Erythroblast (primary cell): ENCODE measurements at regions not wholly inside any gene's neighbourhood (a gene's known extent, or its start where the extent isn't known, plus 50 kb on each side); places are given as distances from the start of the nearest gene placed in this dataset.

ENCODE experiments used
- DNase-seq, 2 experiments: peaks; one replicate each; lab custom pipeline; 2025; lab: John Stamatoyannopoulos, UW
- GATA1 ChIP-seq: IDR thresholded peaks from 2 replicates; pipeline ENCODE4 v1.6.1; 2011; ENCODE audit warnings: low read depth, mild to moderate bottlenecking, control low read depth, low read length, moderate library complexity
- POLR2A ChIP-seq: IDR thresholded peaks from 2 replicates; pipeline ENCODE4 v1.6.1; 2011; ENCODE audit warnings: mild to moderate bottlenecking, low read length

DNA sequence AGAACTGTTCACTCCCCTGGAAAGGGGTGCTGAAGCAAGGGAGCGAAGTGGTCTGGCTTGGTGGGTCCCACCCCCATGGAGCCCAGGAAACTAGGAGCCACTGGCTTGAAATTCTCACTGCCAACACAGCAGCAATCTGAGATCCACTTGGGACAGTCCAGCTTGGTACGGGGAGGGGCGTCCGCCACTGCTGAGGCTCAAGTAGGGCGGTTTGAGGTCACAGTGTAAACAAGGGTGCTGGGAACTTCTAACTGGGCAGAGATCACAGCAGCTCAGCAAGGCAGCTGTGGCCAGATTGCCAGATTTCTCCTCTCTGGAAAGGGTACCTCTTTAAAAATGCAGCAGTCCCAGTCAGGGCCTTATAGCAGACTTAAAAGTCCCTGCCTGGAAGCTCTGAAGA is 53.9 kb upstream of the GALNTL6 start:
- DNase-seq = no peak
- TF ChIP-seq GATA1 (no peak), POLR2A (no peak)

DNA sequence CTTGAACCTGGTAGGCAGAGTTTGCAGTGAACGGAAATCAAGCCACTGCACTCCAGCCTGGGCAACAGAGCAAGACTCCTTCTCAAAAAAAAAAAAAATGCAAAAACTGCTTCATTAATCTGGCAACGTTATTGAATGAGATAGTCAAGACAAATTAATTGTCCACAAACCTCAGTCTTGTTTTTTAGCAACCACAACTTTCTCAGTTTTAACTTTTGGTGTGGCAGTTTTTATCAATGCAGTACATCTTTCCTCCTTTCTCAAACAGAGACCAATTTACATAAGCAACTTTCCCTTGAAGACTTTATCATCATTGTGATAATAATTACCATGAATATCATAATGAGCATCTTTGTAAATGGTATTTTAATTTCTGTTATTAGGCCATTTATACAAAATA is 61.7 kb upstream of the GALNTL6 start:
- no peak for TF ChIP-seq GATA1
- TF ChIP-seq POLR2A = no peak
- DNase-seq = no peak

DNA sequence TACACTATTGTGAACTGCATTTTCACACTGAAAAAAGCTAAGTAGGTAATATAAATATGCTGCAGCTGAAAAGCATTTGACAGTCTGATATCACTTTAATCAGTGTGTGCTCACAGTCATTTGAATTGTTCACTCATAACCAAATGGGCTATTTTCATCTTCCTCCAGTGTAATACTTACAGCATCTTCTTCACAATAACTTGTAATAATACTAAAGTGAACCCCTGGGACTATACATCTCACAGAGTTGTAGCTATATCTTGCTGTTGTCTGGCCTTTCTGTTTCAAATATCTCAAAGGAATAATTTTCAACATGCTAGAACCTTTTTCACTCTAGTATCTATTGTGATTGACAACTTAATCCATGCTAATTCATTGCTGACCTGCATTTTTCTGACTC is 66.8 kb upstream of the GALNTL6 start:
- DNase-seq = no peak
- TF ChIP-seq POLR2A (no peak), GATA1 (no peak)

DNA sequence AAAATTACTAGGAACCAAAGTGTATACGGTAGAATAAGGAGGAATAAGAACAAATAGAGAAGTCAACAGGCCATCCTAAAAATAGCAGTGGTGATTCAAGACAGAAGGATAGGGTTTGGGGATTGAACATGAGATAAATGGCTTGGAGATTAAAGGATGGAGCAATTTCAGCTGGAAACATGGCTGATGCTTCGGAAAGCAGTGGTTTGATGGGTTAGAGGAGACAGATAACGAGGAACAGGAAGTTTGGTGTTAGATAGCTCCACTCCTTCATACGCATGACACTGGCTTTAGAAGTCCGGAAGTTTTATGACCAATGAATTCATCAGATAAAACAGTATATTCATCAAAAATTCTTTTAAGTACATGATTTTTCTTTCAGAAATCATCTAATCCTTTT is 70.8 kb upstream of the GALNTL6 start:
- TF ChIP-seq GATA1 (no peak), POLR2A (no peak)
- DNase-seq = no peak

DNA sequence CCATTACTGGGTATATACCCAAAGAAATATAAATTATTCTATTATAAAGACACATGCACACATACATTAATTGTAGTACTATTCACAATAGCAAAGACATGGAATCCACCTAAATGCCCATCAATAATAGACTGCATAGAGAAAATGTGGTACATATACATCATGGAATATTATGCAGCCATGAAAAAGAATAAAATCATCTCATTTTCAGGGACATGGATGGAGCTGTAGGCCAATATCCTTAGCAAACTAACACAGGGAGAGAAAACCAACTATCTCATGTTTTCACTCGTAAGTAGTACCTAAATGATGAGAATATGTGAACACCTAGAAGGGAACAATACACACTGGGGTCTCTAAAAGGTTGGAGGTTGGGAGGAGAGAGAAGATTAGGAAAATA is 86.0 kb upstream of the GALNTL6 start:
- no peak for DNase-seq
- TF ChIP-seq POLR2A (no peak), GATA1 (no peak)

DNA sequence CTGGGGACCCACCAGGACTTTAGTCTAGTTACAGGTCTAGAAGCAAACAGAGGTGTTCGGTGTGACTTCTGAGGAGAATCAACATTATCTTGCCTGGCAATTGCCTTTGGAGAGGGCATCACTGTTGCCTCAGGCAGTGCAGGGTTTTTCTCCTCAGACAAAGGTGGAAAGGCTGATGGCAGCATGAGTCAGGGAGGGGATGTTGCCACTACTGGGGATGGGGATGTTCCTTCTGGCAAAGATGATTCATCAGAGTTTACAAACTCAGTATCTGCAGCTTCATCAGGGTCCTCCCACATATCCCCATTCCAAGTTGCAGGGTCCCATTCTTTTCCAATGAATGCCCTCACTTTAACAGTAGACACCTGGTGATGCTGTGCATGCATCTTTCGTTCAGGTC is 91.3 kb upstream of the GALNTL6 start:
- TF ChIP-seq GATA1 (no peak), POLR2A (no peak)
- no peak for DNase-seq

DNA sequence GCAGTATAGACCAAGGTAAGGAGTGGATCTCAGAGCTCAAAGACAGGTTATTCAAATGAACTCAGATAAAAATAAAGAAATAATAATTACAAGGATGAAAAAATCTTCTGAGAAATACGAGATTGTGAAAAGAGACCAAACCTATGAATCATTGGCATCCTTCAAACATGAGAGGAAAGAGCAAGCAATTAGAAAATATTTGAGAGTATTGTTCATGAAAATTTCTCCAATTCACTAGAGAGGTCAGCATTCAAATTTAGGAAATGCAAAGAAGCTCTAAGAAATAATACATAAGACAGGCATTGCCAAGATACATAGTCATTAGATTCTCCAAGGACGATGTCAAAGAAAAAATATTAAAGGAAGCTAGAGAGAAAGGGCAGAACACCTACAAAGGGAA is 93.5 kb upstream of the GALNTL6 start:
- DNase-seq = no peak
- no peak for TF ChIP-seq GATA1

DNA sequence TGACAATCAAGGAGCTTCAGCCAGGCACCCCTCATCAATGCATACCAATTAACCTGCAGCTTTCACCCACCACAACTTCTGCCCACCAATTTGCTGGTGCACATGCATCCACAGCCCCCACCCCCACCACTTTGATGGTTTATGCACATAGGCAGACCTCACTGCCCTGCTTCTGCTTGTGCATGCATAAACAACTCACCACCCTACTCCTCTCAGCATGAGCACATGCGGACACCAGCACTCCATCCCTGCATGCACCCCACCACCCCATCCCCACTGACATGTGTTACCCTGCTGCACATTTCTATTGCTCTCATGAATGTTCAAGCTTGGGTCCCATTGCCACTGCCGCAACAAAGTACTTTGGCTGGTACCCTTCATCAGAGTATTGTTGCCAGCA is 94.5 kb upstream of the GALNTL6 start:
- TF ChIP-seq GATA1 (no peak), POLR2A (no peak)
- no peak for DNase-seq

DNA sequence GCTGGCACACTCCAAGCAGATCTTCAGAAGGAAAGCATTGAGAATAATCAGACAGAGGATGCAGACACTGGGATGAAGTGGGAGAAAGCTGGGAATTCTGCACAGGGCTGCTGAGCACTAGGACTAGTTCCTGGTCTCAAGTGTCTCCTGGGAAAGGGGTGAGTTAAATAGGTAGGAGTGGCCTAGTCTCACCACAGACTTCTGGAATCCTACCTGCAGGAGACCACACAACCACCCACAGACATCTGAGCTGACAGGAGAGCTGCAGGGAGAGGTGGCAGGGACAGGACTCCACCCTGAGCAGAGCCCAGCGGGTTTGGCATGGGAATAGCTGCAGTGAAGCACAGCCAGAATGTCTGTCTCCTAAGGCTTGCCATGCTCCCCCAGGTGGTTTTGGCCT is 95.1 kb upstream of the GALNTL6 start:
- TF ChIP-seq GATA1 (no peak), POLR2A (no peak)
- DNase-seq = no peak

DNA sequence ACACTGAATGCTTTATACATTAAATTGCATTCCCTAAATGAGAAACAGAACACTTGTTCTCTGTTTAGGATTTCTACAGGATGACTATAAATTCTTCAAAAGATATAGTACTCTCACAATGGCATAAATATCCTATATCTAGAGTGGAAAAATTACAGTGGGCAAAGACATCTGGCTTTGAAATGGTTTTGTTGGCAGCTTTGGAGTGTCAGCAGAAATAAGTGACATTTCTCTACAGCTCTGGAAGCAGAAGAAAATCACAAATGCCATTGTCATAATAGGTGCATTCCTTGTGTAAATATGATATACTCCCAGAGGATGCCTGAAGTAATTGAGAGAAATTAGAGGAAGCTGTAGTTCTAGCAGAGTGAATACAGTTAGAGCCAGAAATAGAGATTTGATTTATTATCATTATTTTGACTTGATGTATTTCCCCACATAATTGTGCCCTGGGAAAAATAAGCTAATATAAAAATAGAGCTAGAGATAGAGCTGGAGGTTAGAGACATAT is 95.9 kb upstream of the GALNTL6 start:
- DNase-seq = no peak
- TF ChIP-seq GATA1 = no peak
- TF ChIP-seq POLR2A = no peak

DNA sequence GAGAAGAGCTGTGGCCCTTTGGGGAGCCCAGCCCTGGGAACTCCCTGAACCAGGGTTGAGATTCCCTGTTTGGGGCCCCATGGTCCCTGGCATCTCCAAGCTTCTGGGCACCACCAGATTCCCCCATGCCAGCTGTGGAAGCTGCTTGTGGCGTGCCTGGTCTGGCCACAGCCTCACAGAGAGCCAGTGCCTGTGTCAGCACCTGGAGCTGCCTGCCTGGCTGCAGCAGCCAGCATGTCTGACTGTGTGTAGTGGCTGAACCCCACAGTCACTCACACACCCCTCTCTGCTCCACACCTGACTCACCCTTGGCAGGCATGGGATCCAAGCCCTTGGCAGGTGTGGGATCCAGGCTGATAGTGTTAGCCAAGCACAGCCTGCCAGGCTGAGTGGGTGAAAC is 97.2 kb upstream of the GALNTL6 start:
- no peak for TF ChIP-seq POLR2A
- no peak for TF ChIP-seq GATA1

DNA sequence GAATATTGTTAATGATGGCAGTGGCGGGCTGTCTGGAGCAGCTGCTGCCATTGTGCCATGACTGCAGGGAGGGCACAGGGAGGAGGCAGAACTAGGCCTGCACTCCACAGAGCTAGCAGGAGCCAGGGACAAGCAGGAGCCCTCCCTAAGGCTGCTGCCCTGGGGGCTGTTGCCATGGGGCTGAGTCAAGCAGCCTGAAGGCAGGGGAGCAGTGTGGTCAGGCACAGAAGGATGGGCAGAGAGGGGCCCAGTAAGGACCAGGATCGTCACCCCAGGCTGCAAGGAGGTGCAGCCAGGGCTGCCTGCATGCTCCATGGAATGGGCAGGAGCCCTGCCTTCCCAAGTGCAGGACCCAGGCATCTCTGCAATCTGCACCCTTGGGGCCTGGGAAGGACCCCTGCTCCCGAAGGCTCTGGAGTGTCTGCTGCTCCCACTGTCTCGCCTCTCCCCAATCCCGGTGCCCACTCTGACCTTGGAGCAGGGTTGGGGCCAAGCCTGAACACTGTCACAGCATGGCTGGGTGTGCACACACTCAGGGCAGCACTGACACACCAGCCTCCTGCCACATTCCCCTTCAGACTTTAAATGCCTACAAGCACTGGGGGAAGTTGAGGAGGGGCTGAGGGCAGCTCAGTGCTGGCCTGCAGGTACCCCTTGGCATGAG is 98.3 kb upstream of the GALNTL6 start:
- no peak for DNase-seq
- TF ChIP-seq GATA1 = no peak
- no peak for TF ChIP-seq POLR2A

More for the DNA sequence above, 97.2 kb upstream of the GALNTL6 start:
- DNase-seq = no peak

DNA sequence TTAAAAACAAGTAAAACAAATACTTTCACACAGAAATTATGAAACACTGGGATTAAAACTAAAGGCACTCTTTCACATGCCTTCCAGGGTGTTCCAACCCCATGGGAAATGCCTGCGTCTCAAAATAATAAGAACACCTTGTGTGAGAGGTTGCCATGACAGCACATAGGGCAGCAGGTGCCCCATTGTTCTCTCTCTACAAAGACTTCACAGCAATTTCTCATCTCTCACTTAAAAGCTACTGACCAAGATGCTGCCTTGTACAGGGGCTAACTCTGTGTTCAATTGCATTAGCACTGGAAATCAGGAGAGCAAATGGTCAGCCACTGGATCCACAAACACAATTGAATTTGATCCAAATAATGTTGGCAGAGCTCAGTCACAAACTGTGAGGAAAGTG is 102.5 kb upstream of the GALNTL6 start:
- TF ChIP-seq POLR2A (no peak), GATA1 (no peak)
- no peak for DNase-seq

DNA sequence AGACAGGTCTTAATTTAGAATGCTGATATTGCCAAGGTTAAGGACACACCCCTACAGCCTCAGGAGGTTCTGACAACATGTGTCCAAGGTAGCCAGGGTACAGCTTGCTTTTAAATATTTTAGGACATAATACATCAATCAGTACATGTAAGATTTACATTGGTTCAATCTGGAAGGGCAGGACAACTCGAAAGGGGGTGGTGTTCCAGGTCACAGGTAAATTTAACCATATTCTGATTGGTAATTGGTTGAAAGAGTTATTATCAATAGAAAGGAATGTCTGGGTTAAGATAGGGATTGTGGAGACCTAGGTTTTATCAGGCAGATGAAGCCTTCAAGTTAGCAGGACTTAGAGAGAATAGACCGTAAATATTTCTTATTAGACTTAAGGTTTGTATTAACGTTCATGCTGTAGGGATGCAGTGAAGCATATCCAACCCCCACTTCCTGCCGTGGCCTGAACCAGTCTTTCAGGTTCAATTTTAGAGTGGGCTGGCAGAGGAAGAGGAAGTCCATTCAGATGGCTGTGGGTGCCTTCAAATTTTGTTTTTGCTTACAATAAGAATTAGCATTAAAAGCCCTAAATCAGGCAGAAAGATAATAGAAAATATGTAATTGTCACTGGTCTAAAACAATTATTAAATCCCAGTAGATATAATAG is 136.5 kb upstream of the GALNTL6 start:
- no peak for TF ChIP-seq POLR2A
- TF ChIP-seq GATA1 = no peak
- no peak for DNase-seq

DNA sequence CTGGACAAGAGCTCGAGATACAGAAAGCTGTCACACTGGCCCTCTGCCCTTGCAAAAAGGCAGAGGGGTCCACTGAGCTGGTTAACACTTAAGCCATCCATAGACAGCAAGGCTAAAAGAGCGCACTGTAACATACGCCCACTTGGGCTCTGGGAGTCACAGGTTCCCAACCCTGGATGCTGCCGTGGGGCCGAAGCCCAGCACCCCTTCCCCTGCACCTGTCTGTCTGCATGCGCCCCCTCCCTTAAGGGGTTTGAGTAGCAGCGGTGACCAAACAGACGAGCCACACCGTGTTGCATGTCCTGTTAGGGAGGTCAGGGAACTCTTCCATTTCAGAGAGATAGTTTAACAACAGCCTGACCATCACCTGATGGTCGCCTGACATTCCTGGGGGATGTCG is 138.4 kb upstream of the GALNTL6 start:
- no peak for TF ChIP-seq GATA1
- no peak for DNase-seq
